K562 (cell line): ENCODE measurements at regions not wholly inside any gene's neighbourhood (a gene's known extent, or its start where the extent isn't known, plus 50 kb on each side); places are given as distances from the start of the nearest gene placed in this dataset.
A peak's percentile ranks its signal among the peaks of the same experiment; 100 is the strongest.

Source experiments
- ATAC-seq: fragments of 200-7000 bp; cut with Tn5 transposase; 3 replicates; pipeline ENCODE4 v1.9.1; 2020; ENCODE audit warnings: moderate library complexity
- BruUV-seq: library from RNA; stranded (reverse); fragments of 400-500 nt; replicated peaks from 2 replicates; lab custom pipeline; 2021; lab: Mats Ljungman, UMichigan
- CTCF ChIA-PET: fragments of 300-600 bp; formaldehyde crosslinking; extraction: SDS; loops from one replicate; lab custom pipeline; 2021; ENCODE audit warnings: low intra/inter-chr PET ratio; lab: Yijun Ruan, JAX
- POLR2A ChIA-PET: fragments of 300-600, 350-650 bp; sonication (Branson Sonifier 250); formaldehyde crosslinking; extraction: SDS; loops from one replicate; lab custom pipeline; 2021; ENCODE audit warnings: antibody characterized with exemption, inconsistent platforms; lab: Yijun Ruan, JAX
- DNase-seq, 4 experiments: peaks; one replicate each; pipeline versions ENCODE4 v3.0.0 to v3.0.0-alpha.2; 2011 to 2018; ENCODE audit warnings: low spot score in 3 of 4, mixed read lengths in 3 of 4; ENCODE audit errors: extremely low read depth in 1 of 4
- FAIRE-seq: peaks from 2 replicates; lab custom pipeline; 2011; peaks lifted over from hg19 to GRCh38; lab: Jason Lieb, UNC
- H2AFZ ChIP-seq: 2 replicates; pipeline ENCODE4 v1.6.0; 2011; ENCODE audit warnings: low read depth, low read length, control low read depth, inconsistent platforms
- H3K27ac ChIP-seq: fragments of 200-600 bp; 3 replicates; pipeline ENCODE4 v1.8.0; 2011; ENCODE audit warnings: low read depth, mild to moderate bottlenecking, control low read depth, inconsistent platforms, low read length, moderate library complexity, mixed read lengths; ENCODE audit errors: extremely low read depth
- H3K27me3 ChIP-seq, 2 experiments: fragments of 300-600 bp in 1 of 2; 2 replicates in 1 of 2; 3 replicates in 1 of 2; pipeline versions ENCODE4 v1.6.0 to v1.8.0; 2011; ENCODE audit warnings: inconsistent platforms in 2 of 2, low read length in 2 of 2, mild to moderate bottlenecking in 1 of 2, mixed read lengths in 1 of 2, moderate library complexity in 1 of 2; ENCODE audit not compliant: control insufficient read depth in 2 of 2, insufficient read depth in 2 of 2
- H3K36me3 ChIP-seq: fragments of 300-600 bp; 3 replicates; pipeline ENCODE4 v1.8.0; 2011; ENCODE audit warnings: mild to moderate bottlenecking, low read length, inconsistent platforms; ENCODE audit not compliant: control insufficient read depth, insufficient read depth
- H3K4me1 ChIP-seq, 2 experiments: fragments of 200-600 bp in 1 of 2; replicated peaks in 1 of 2; 2 replicates in 1 of 2; 3 replicates in 1 of 2; pipeline versions ENCODE4 v1.5.1 to v1.8.0; 2011; ENCODE audit warnings: inconsistent platforms in 2 of 2, low read length in 2 of 2, mild to moderate bottlenecking in 1 of 2, mixed read lengths in 1 of 2, moderate library complexity in 1 of 2; ENCODE audit not compliant: control insufficient read depth in 2 of 2, insufficient read depth in 2 of 2
- H3K4me2 ChIP-seq: 2 replicates; pipeline ENCODE4 v1.6.1; 2011; ENCODE audit warnings: low read length, control low read depth, inconsistent platforms, mixed read lengths; ENCODE audit not compliant: insufficient read depth
- H3K4me3 ChIP-seq: fragments of 200-600 bp; sonication (generic), shearing (Covaris generic); 2 replicates; pipeline ENCODE4 v1.5.1; 2016; ENCODE audit warnings: control low read depth, inconsistent platforms
- H3K79me2 ChIP-seq: fragments of 200-600 bp; 3 replicates; pipeline ENCODE4 v1.8.0; 2011; ENCODE audit warnings: low read length, inconsistent platforms; ENCODE audit not compliant: control insufficient read depth, insufficient read depth
- H3K9ac ChIP-seq, 2 experiments: 2 replicates each; pipeline versions ENCODE4 v1.6.0 to v1.6.1; 2011; ENCODE audit warnings: low read depth in 2 of 2, low read length in 2 of 2, control low read depth in 1 of 2, inconsistent platforms in 1 of 2, mild to moderate bottlenecking in 1 of 2, mixed read lengths in 1 of 2; ENCODE audit not compliant: insufficient read depth in 1 of 2
- H3K9me1 ChIP-seq: one replicate; pipeline ENCODE4 v1.6.0; 2011; ENCODE audit warnings: inconsistent platforms, mild to moderate bottlenecking, low read length, moderate library complexity; ENCODE audit not compliant: control insufficient read depth, insufficient read depth
- H3K9me3 ChIP-seq: replicated peaks from 2 replicates; pipeline ENCODE4 v1.5.1; 2011; ENCODE audit warnings: low read depth, low read length, inconsistent platforms; ENCODE audit not compliant: control insufficient read depth, insufficient read depth
- H4K20me1 ChIP-seq: replicated peaks from 2 replicates; pipeline ENCODE4 v1.6.1; 2011; ENCODE audit warnings: low read length, inconsistent platforms, mixed read lengths; ENCODE audit not compliant: control insufficient read depth, insufficient read depth
- ESRRA ChIP-seq: fragments of 450-650 bp; IDR thresholded peaks from 2 replicates; pipeline ENCODE4 v1.6.1; 2014; ENCODE audit warnings: low read depth, mild to moderate bottlenecking, moderate library complexity, borderline replicate concordance
- MEIS2 ChIP-seq: fragments of 450-650 bp; IDR thresholded peaks from 2 replicates; pipeline ENCODE4 v1.6.1; 2014; ENCODE audit warnings: mild to moderate bottlenecking; ENCODE audit not compliant: partially characterized antibody
- PURB ChIP-seq: sonication (generic); formaldehyde crosslinking; IDR thresholded peaks from 2 replicates; pipeline ENCODE4 v1.9.0; 2021; ENCODE audit warnings: low read depth, mild to moderate bottlenecking, missing genetic modification reagents
- TARDBP ChIP-seq: fragments of 450-650 bp; IDR thresholded peaks from 2 replicates; pipeline ENCODE4 v1.6.1; 2016
- YY1 ChIP-seq, 3 experiments: IDR thresholded peaks; 2 replicates each; pipeline ENCODE4 v1.6.1; 2011; ENCODE audit warnings: low read length in 2 of 3, mild to moderate bottlenecking in 2 of 3, moderate library complexity in 2 of 3, borderline replicate concordance in 1 of 3, control low read depth in 1 of 3, low read depth in 1 of 3; ENCODE audit not compliant: insufficient read depth in 3 of 3, insufficient replicate concordance in 2 of 3, control insufficient read depth in 1 of 3, insufficient read length in 1 of 3; ENCODE audit errors: extremely low read depth in 1 of 3
- ZNF217 ChIP-seq: sonication (generic); formaldehyde crosslinking; IDR thresholded peaks from 2 replicates; pipeline ENCODE4 v1.8.0; 2022; ENCODE audit warnings: mild to moderate bottlenecking, missing genetic modification reagents
- WGBS: fragments of 100-300 bp; shearing (Covaris generic); methylation state at CpG from one replicate; pipeline ENCODE4 v1.1.6; 2016; ENCODE audit warnings: low coverage, mixed read lengths; ENCODE audit not compliant: insufficient coverage; ENCODE audit errors: missing lambda C conversion rate; 5-methylcytosine and 5-hydroxymethylcytosine counted together
- in situ Hi-C: fragments of 300-500 bp; cut with MboI; formaldehyde crosslinking; loops from 4 replicates; pipeline ENCODE4 v1.15.0; 2018; ENCODE audit warnings: inconsistent platforms, mixed read lengths
- intact Hi-C: fragments of 100-400 bp; cut with micrococcal nuclease; formaldehyde crosslinking; loops from 2 replicates; pipeline ENCODE4 v1.14.2; 2022
- TF ChIP-seq, protein P1 (sequence below): IDR thresholded peaks from 2 replicates; pipeline ENCODE4 v1.6.1; 2014; ENCODE audit warnings: antibody characterized with exemption
- TF ChIP-seq, protein P2 (sequence below): sonication (generic); formaldehyde crosslinking; IDR thresholded peaks from 2 replicates; pipeline ENCODE4 v1.8.1; 2023; ENCODE audit warnings: missing genetic modification reagents, mild to moderate bottlenecking, borderline replicate concordance
- TF ChIP-seq, protein P3 (sequence below): fragments of 450-650 bp; IDR thresholded peaks from 2 replicates; pipeline ENCODE4 v1.6.1; 2016
- TF ChIP-seq, protein P4 (sequence below), 2 experiments: fragments of 450-650 bp; IDR thresholded peaks; 2 replicates each; pipeline ENCODE4 v1.6.1; 2016
- TF ChIP-seq, protein P5 (sequence below): sonication (generic); formaldehyde crosslinking; IDR thresholded peaks from 2 replicates; pipeline ENCODE4 v1.5.0; 2020; ENCODE audit warnings: missing genetic modification reagents

DNA sequence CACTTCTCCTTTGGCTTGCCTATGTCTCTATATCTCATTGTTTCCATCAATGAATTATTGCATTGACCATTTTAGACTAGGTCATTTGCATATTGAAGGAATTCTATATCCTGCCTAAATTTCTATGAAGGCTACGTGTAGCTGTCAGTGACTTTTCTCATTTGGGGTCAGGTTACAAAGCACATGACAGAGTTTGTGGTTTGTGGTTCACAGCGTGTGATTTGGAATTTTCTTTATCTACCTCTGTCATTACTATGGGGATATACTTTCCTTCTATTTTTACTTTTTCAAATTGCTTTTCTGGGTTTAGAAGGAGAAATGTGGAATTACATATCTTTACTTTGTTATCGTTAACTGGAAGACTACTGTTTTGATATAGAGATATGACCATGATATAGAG lies 317.3 kb upstream of the CFAP20DC start:
- DNase-seq (peak in 1 of 4 experiments; percentile 7), FAIRE-seq (no peak)

More for the DNA sequence above, 317.3 kb upstream of the CFAP20DC start:
- no peaks in the 10 kb centered on the region for H4K20me1 ChIP-seq
- TF ChIP-seq ZNF217 (CRISPR knock-in tag) (no peak), TARDBP (no peak), YY1 (IDR thresholded peaks at IDR 0.05; ENCODE audit: borderline replicate concordance in 1 of 3, control insufficient read depth in 1 of 3, extremely low read depth in 1 of 3, insufficient read depth in 3 of 3, insufficient read length in 1 of 3, insufficient replicate concordance in 2 of 3, low read depth in 1 of 3, low read length in 2 of 3) (no peak), PURB (no peak), ESRRA (peak; percentile 75; the same call in 1 of the 2 replicates), MEIS2 (peak; percentile 56)
- TF ChIP-seq, protein P1, sequence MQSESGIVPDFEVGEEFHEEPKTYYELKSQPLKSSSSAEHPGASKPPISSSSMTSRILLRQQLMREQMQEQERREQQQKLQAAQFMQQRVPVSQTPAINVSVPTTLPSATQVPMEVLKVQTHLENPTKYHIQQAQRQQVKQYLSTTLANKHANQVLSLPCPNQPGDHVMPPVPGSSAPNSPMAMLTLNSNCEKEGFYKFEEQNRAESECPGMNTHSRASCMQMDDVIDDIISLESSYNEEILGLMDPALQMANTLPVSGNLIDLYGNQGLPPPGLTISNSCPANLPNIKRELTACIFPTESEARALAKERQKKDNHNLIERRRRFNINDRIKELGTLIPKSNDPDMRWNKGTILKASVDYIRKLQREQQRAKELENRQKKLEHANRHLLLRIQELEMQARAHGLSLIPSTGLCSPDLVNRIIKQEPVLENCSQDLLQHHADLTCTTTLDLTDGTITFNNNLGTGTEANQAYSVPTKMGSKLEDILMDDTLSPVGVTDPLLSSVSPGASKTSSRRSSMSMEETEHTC: peak; percentile 35; the same call in 1 of the 2 replicates
- TF ChIP-seq, protein P2, sequence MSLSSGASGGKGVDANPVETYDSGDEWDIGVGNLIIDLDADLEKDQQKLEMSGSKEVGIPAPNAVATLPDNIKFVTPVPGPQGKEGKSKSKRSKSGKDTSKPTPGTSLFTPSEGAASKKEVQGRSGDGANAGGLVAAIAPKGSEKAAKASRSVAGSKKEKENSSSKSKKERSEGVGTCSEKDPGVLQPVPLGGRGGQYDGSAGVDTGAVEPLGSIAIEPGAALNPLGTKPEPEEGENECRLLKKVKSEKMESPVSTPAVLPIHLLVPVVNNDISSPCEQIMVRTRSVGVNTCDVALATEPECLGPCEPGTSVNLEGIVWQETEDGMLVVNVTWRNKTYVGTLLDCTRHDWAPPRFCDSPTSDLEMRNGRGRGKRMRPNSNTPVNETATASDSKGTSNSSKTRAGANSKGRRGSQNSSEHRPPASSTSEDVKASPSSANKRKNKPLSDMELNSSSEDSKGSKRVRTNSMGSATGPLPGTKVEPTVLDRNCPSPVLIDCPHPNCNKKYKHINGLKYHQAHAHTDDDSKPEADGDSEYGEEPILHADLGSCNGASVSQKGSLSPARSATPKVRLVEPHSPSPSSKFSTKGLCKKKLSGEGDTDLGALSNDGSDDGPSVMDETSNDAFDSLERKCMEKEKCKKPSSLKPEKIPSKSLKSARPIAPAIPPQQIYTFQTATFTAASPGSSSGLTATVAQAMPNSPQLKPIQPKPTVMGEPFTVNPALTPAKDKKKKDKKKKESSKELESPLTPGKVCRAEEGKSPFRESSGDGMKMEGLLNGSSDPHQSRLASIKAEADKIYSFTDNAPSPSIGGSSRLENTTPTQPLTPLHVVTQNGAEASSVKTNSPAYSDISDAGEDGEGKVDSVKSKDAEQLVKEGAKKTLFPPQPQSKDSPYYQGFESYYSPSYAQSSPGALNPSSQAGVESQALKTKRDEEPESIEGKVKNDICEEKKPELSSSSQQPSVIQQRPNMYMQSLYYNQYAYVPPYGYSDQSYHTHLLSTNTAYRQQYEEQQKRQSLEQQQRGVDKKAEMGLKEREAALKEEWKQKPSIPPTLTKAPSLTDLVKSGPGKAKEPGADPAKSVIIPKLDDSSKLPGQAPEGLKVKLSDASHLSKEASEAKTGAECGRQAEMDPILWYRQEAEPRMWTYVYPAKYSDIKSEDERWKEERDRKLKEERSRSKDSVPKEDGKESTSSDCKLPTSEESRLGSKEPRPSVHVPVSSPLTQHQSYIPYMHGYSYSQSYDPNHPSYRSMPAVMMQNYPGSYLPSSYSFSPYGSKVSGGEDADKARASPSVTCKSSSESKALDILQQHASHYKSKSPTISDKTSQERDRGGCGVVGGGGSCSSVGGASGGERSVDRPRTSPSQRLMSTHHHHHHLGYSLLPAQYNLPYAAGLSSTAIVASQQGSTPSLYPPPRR (CRISPR knock-in tag): no peak
- TF ChIP-seq, protein P3, sequence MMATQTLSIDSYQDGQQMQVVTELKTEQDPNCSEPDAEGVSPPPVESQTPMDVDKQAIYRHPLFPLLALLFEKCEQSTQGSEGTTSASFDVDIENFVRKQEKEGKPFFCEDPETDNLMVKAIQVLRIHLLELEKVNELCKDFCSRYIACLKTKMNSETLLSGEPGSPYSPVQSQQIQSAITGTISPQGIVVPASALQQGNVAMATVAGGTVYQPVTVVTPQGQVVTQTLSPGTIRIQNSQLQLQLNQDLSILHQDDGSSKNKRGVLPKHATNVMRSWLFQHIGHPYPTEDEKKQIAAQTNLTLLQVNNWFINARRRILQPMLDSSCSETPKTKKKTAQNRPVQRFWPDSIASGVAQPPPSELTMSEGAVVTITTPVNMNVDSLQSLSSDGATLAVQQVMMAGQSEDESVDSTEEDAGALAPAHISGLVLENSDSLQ: peak; percentile 34; the same call in 1 of the 2 replicates
- TF ChIP-seq, protein P4, sequence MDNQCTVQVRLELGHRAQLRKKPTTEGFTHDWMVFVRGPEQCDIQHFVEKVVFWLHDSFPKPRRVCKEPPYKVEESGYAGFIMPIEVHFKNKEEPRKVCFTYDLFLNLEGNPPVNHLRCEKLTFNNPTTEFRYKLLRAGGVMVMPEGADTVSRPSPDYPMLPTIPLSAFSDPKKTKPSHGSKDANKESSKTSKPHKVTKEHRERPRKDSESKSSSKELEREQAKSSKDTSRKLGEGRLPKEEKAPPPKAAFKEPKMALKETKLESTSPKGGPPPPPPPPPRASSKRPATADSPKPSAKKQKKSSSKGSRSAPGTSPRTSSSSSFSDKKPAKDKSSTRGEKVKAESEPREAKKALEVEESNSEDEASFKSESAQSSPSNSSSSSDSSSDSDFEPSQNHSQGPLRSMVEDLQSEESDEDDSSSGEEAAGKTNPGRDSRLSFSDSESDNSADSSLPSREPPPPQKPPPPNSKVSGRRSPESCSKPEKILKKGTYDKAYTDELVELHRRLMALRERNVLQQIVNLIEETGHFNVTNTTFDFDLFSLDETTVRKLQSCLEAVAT (IDR thresholded peaks at IDR 0.05): peak in 1 of 2 experiments; percentile 77; a peak in 2 of 4 replicates
- TF ChIP-seq, protein P5, sequence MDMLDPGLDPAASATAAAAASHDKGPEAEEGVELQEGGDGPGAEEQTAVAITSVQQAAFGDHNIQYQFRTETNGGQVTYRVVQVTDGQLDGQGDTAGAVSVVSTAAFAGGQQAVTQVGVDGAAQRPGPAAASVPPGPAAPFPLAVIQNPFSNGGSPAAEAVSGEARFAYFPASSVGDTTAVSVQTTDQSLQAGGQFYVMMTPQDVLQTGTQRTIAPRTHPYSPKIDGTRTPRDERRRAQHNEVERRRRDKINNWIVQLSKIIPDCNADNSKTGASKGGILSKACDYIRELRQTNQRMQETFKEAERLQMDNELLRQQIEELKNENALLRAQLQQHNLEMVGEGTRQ (CRISPR knock-in tag): 0 out of 2 replicates have a peak, but pooled peaks have one; percentile 12
- intact Hi-C loops: no loop called here
- H3K27me3 ChIP-seq: no peaks in the 10 kb centered on the region
- H3K4me3 ChIP-seq: no peak overlapping the region
- no peaks in the 10 kb centered on the region for H3K4me1 ChIP-seq
- WGBS: 0% methylated on average over 3 of the region's 3 CpGs
- ATAC-seq: no peak
- no TSS peak for BruUV-seq
- no peaks in the 10 kb centered on the region for H3K9me3 ChIP-seq
- no peak overlapping the region for H3K27ac ChIP-seq
- POLR2A ChIA-PET: no interaction called here
- in situ Hi-C loops: no loop called here
- CTCF ChIA-PET: no interaction called here
- no peak overlapping the region for H2AFZ ChIP-seq
- no peaks in the 10 kb centered on the region for H3K36me3 ChIP-seq
- no peak overlapping the region for H3K9ac ChIP-seq
- H3K9me1 ChIP-seq: no peaks in the 10 kb centered on the region
- H3K4me2 ChIP-seq: no peak overlapping the region
- H3K79me2 ChIP-seq: no peaks in the 10 kb centered on the region
